Aorta (tissue), 5 donors: ENCODE measurements at regions not wholly inside any gene's neighbourhood (a gene's known extent, or its start where the extent isn't known, plus 50 kb on each side); places are given as distances from the start of the nearest gene placed in this dataset.
A peak's percentile ranks its signal among the peaks of the same experiment; 100 is the strongest.

Experiments
- ATAC-seq: fragments of 200-7000 bp; cut with Tn5 transposase; one replicate; pipeline ENCODE4 v1.9.1; 2022; ENCODE audit warnings: moderate library complexity; ENCODE audit not compliant: low FRiP score
- DNase-seq, 2 donors: peaks; one replicate each; pipeline ENCODE4 v3.0.0-alpha.2; 2020
- H3K27ac ChIP-seq, 2 donors: one replicate each; pipeline ENCODE4 v1.5.1; 2013; ENCODE audit warnings: low read length in 2 of 2, mild to moderate bottlenecking in 2 of 2, moderate library complexity in 2 of 2, control low read depth in 1 of 2, inconsistent platforms in 1 of 2, low read depth in 1 of 2
- H3K27me3 ChIP-seq, 2 donors: one replicate each; pipeline ENCODE4 v1.6.1; 2013; ENCODE audit warnings: control low read depth in 1 of 2, low read length in 1 of 2, mild to moderate bottlenecking in 1 of 2, moderate library complexity in 1 of 2; ENCODE audit not compliant: insufficient read depth in 2 of 2, control insufficient read depth in 1 of 2
- H3K36me3 ChIP-seq, 2 donors: one replicate each; pipeline ENCODE4 v1.6.1; 2013; ENCODE audit warnings: control low read depth in 1 of 2, low read length in 1 of 2, mild to moderate bottlenecking in 1 of 2; ENCODE audit not compliant: insufficient read depth in 2 of 2, control insufficient read depth in 1 of 2
- H3K4me1 ChIP-seq, 2 donors: one replicate each; pipeline ENCODE4 v1.6.1; 2013; ENCODE audit warnings: low read length in 2 of 2, control low read depth in 1 of 2, mild to moderate bottlenecking in 1 of 2, moderate library complexity in 1 of 2; ENCODE audit not compliant: insufficient read depth in 2 of 2, control insufficient read depth in 1 of 2
- H3K4me3 ChIP-seq, 2 donors: one replicate each; pipeline ENCODE4 v1.5.1; 2013; ENCODE audit warnings: low read length in 2 of 2, control low read depth in 1 of 2, mild to moderate bottlenecking in 1 of 2
- H3K9me3 ChIP-seq: one replicate; pipeline ENCODE4 v1.6.1; 2013; ENCODE audit warnings: mild to moderate bottlenecking, low read length; ENCODE audit not compliant: control insufficient read depth
- WGBS, 2 donors: extraction: QIAGEN DNeasy Blood & Tissue Kit; methylation state at CpG; one replicate each; pipeline ENCODE4 v1.1.7; 2013; 5-methylcytosine and 5-hydroxymethylcytosine counted together
- intact Hi-C, 2 donors: fragments of 100-400 bp; cut with DNase I; formaldehyde crosslinking; loops; one replicate each; pipeline versions ENCODE4 v1.14.2 to v1.15.0; 2022
- donor health status: healthy with polysubstance abuse.
- donor health status: Bipolar disorder and iron deficiency.
- donor health status: DM: no; HTN: no; CAD: no.
- donor health status: DM: no; HTN: no; CAD: no.
- donor health status: DM: yes; HTN: yes; CAD: no.

DNA sequence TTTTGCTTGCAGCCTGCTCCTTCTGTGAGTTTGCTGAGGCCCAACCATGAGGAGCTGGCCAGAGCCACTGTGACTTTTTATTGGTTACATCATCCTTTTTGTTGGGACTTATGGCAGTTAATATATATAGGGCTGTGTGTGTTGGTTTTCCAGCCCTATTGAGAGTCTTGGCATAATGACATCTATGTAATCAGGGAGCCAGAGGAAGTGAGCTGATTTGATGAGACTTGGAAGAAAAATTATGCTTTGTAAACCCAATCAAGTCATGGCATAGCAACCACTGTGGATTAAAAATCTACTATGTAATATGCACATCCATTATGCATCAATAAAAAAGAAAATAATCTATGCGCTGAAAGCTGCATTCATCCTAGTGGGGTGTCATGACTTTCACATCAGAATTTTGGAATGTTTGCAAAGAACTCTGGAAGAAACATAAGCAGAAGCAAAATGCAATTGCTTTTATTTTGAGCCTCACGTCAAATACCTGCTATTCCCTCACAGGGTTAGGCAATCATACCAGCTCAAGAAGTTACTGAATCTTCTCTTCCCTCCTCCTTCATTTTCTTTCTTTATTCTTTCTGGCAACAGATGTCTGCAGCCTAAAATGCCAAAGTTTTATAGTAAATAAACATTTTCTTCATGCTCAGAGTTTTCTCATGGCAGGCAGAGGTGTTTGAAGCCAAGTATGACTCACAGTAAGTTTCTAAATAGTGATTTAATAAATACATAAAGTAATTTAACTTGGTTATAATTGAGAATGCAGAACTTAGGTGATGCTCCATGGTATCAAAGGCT is 308.5 kb downstream of the KCNS3 start:
- ATAC-seq (no peak), DNase-seq (no peak)
- H3K4me3 ChIP-seq = no peak overlapping the region
- no peaks in the 10 kb centered on the region for H3K36me3 ChIP-seq
- H3K9me3 ChIP-seq = no peaks in the 10 kb centered on the region
- no peaks in the 10 kb centered on the region for H3K4me1 ChIP-seq
- WGBS, 2 donors = 32 to 33% methylated on average over 2 of the region's 2 CpGs
- intact Hi-C loops = no loop called here
- H3K27ac ChIP-seq = no peak overlapping the region
- no peaks in the 10 kb centered on the region for H3K27me3 ChIP-seq

DNA sequence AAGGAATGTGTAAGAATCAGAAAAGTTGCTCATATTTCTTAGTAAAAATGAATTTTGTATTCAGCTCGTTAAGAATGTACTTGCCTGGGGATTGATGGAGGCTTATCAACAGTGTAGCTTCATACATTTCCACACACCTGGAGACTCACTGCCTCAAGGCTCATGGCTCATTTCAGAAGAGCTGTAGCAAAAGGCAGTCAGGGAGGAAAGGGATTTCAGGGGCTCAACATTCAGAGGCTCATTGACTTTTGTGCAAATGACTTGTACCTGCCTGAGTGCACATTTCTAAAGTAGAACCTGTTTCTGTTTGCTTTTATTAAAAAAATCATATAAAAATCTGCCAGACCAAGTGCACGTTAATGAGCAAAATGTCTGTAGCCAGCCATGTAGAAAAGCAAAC is 304.4 kb downstream of the KCNS3 start:
- WGBS, 2 donors = 83 to 92% methylated on average over 2 of the region's 2 CpGs
- H3K27ac ChIP-seq = no peak overlapping the region
- H3K9me3 ChIP-seq = no peaks in the 10 kb centered on the region
- H3K27me3 ChIP-seq = no peaks in the 10 kb centered on the region
- no peaks in the 10 kb centered on the region for H3K36me3 ChIP-seq
- no peak for DNase-seq
- ATAC-seq = no peak
- no peaks in the 10 kb centered on the region for H3K4me1 ChIP-seq
- intact Hi-C loops = loop anchor here in 1 of 2 donors (5.0 kb wide), 1 partner anchor 194 kb away; no protein-coding TSS in a partner anchor
- H3K4me3 ChIP-seq = no peak overlapping the region

- Histone ChIP-seq H3K27ac (no peak overlapping the region), H3K9me3 (no peaks in the 10 kb centered on the region), H3K36me3 (no peaks in the 10 kb centered on the region), H3K4me1 (no peaks in the 10 kb centered on the region), H3K27me3 (no peaks in the 10 kb centered on the region), H3K4me3 (no peak overlapping the region)
- 71 to 78% methylated on average over 3 of the region's 3 CpGs for WGBS, 2 donors
- intact Hi-C loops = loop anchor here in 1 of 2 donors (5.0 kb wide), 1 partner anchor 196 kb away; no protein-coding TSS in a partner anchor
- no peak for DNase-seq
- ATAC-seq = no peak
Observed at GRCh38 chr2:18180912-18181311, 302.4 kb downstream of the KCNS3 start.

- Histone ChIP-seq H3K27ac (no peak overlapping the region), H3K36me3 (no peaks in the 10 kb centered on the region), H3K4me1 (no peaks in the 10 kb centered on the region), H3K4me3 (no peak overlapping the region), H3K9me3 (no peaks in the 10 kb centered on the region), H3K27me3 (no peaks in the 10 kb centered on the region)
- ATAC-seq (no peak), DNase-seq (no peak)
- intact Hi-C loops = loop anchor here in 1 of 2 donors (5.0 kb wide), 1 partner anchor 197 kb away; no protein-coding TSS in a partner anchor
- WGBS, 2 donors = 90 to 93% methylated on average over 3 of the region's 3 CpGs
Observed at GRCh38 chr2:18180031-18180610, 301.7 kb downstream of the KCNS3 start.

DNA sequence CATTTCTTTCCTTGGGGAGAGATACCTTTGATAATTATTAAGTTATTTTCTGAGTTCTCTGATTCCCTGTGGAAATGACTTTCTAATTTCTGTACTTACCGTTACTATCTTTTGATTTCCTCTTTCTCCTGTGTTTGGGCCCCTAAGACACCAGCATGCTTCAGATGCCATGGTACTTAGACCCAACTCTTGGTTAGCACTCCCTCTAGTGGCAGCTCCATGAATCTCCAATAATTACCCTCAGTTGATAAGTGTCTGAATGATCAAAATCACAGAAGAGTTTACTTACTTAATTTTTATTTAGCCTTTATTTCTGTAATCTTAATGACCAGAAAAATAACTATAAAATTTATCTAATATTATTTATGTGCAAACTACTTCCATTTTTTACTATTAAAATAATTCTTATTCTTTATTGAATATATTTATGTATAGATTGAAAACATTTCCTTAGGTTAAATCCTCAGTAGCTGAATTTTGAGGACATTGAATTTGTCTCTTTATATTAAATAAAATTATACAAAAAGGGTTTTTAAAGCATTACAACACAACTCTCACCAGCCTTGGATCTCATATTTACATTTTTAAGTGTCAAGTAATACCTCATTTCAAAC is 300.4 kb downstream of the KCNS3 start:
- Histone ChIP-seq H3K4me3 (no peak overlapping the region), H3K4me1 (no peaks in the 10 kb centered on the region), H3K27me3 (no peaks in the 10 kb centered on the region), H3K27ac (no peak overlapping the region), H3K9me3 (no peaks in the 10 kb centered on the region), H3K36me3 (no peaks in the 10 kb centered on the region)
- WGBS, 2 donors = 35 to 49% methylated on average over 1 of the region's 1 CpG
- DNase-seq (no peak), ATAC-seq (no peak)
- intact Hi-C loops = loop anchor here in 1 of 2 donors (5.0 kb wide), 1 partner anchor 327 kb away; no protein-coding TSS in a partner anchor

GRCh38 chr2:18176679-18177215 is 298.3 kb downstream of the KCNS3 start:
- Histone ChIP-seq H3K27me3 (no peaks in the 10 kb centered on the region), H3K27ac (no peak overlapping the region), H3K4me3 (no peak overlapping the region), H3K9me3 (no peaks in the 10 kb centered on the region), H3K36me3 (no peaks in the 10 kb centered on the region), H3K4me1 (no peaks in the 10 kb centered on the region)
- intact Hi-C loops = loop anchor here in 1 of 2 donors (5.0 kb wide), 1 partner anchor 324 kb away; no protein-coding TSS in a partner anchor
- ATAC-seq = no peak
- WGBS, 2 donors = 87% methylated on average over 2 of the region's 2 CpGs
- DNase-seq = no peak

GRCh38 chr2:18172607-18173006 is 294.1 kb downstream of the KCNS3 start:
- H3K9me3 ChIP-seq = no peaks in the 10 kb centered on the region
- no peak for DNase-seq
- WGBS, 2 donors = 87 to 93% methylated on average over 2 of the region's 2 CpGs
- ATAC-seq = no peak
- H3K27ac ChIP-seq = no peak overlapping the region
- H3K36me3 ChIP-seq = no peaks in the 10 kb centered on the region
- H3K27me3 ChIP-seq = no peaks in the 10 kb centered on the region
- peaks cover 0 to 4% of the 10 kb centered on the region in 2 donors for H3K4me1 ChIP-seq
- no peak overlapping the region for H3K4me3 ChIP-seq
- intact Hi-C loops = no loop called here

GRCh38 chr2:18171191-18172139 is 293.0 kb downstream of the KCNS3 start:
- Histone ChIP-seq H3K36me3 (no peaks in the 10 kb centered on the region), H3K27me3 (no peaks in the 10 kb centered on the region), H3K27ac (no peak overlapping the region), H3K9me3 (no peaks in the 10 kb centered on the region), H3K4me1 (peaks cover 0 to 4% of the 10 kb centered on the region in 2 donors), H3K4me3 (no peak overlapping the region)
- DNase-seq (no peak), ATAC-seq (peak; percentile 50)
- 44 to 47% methylated on average over 7 of the region's 7 CpGs for WGBS, 2 donors
- intact Hi-C loops = no loop called here
